Activated naive CD4-positive, alpha-beta T cell treated with anti-CD3 and anti-CD28 coated beads, Interleukin-2, amount 50 U/mL, for 16 hours (primary cell): ENCODE measurements at regions not wholly inside any gene's neighbourhood (a gene's known extent, or its start where the extent isn't known, plus 50 kb on each side); places are given as distances from the start of the nearest gene placed in this dataset.
"Not testable (repeated sequence)": the region's sequence is repeated elsewhere in the genome, so short reads cannot be mapped to it uniquely, and the experiment has no call there.

Experiments
- DNase-seq: peaks from one replicate; pipeline ENCODE4 v3.0.0-alpha.2; 2020

- no peak for DNase-seq
These were observed 54.4 kb upstream of the GRIP1 start for GRCh38 chr12:66733321-66733720.

GRCh38 chr12:66733839-66734238 lies 55.0 kb upstream of the GRIP1 start:
- no peak for DNase-seq

- DNase-seq, result peak; percentile 13
These were observed 56.4 kb upstream of the GRIP1 start for GRCh38 chr12:66735275-66735674.

DNA sequence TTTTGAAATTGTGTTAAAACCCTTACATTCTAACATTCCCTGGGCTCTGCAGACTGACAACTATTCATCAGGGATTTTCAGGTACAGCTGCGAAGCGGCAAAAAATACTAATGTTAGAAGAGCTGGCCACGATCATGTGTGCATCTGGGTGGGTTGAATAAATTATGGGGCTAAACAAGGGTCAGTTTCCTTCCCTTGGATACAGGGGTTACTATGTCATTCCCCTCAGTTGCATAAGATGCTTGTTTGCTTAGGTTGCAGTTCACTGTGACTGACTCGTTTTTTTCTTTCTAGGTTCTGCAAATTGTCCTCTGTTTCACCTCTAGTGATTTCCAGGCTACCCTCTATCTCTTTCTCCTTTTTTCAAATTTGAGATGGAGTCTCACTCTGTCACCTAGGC lies 58.1 kb upstream of the GRIP1 start:
- DNase-seq, result no peak

DNA sequence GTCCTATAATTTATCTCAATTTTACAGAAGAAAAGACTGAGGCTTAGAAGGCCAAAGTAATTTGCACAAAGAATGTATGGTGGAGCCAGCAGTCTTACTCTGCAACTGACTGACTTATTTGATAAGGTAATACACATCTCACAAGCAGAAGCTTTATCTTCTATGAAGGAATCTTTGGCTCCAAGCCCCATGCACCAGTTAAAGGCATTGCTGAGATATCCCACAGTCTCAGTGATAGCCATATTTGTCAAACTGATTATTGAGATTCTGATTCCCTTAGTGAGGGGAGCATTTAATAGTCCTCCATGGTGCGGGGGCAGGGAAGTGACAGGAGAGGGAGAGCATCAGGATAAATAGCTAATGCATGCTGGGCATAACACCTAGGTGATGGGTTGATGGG lies 60.4 kb upstream of the GRIP1 start:
- no peak for DNase-seq

DNA sequence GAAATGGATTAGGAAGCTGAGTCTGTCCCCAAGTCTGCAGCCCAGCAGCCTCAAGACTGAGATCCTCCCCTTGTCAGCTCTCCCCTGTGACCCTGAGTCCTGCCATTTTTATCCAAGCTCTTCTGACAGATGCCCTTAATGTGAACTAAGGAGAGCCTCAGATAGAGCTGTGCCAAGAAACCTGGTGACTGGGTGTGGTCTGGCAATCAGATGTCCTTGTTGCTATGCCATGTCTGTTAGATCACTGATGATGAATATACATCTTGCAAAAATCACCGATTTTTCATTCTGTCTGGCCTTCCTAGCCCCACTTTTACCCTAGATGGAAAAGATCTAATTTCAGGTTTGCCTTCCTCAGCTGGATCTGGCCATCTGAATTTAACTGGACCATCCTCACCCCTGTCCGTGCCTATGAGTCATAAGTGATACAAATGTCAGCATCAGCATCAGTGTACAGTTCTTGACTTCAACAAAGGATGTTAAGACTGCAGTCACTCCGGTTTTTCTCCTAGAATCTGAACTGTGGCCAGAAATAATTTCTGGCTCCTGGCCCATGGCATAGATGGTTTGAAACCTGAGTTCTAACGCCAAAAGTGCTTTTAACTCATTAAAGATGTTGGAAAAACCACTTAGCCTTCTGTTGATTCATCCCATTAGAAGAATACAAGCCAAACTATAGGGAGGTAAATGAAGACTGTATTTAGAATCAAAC lies 61.2 kb upstream of the GRIP1 start:
- DNase-seq, result no peak

- DNase-seq, result no peak
These were observed 61.9 kb upstream of the GRIP1 start for GRCh38 chr12:66740732-66741131.

GRCh38 chr12:66741919-66742318 lies 63.0 kb upstream of the GRIP1 start:
- DNase-seq, result no peak

GRCh38 chr12:66742508-66743367 lies 63.9 kb upstream of the GRIP1 start:
- DNase-seq, result no peak

DNA sequence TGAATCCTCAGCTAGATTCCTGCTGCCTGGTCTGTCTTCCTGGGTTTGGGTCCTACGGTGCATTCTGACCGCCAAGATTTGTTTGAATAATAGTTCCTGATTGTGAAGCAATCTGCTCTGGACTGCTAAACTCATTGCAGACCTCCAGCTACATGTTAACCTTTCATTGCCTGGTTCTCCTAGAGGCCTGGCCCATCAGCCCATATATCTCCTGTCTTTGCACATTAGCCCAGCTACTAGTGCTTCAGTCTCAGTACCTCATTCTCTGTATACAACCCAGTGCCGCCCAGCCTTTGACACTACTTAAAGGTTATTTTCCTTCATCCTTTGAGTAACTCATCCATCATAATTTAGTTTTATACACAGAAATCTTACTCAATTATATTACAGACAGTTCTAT lies 65.6 kb upstream of the GRIP1 start:
- DNase-seq, result no peak

GRCh38 chr12:66744956-66745383 lies 66.1 kb upstream of the GRIP1 start:
- DNase-seq, result no peak

- no peak for DNase-seq
These were observed 67.8 kb upstream of the GRIP1 start for GRCh38 chr12:66746489-66747201.

GRCh38 chr12:66751432-66752113 lies 72.7 kb upstream of the GRIP1 start:
- no peak for DNase-seq

DNA sequence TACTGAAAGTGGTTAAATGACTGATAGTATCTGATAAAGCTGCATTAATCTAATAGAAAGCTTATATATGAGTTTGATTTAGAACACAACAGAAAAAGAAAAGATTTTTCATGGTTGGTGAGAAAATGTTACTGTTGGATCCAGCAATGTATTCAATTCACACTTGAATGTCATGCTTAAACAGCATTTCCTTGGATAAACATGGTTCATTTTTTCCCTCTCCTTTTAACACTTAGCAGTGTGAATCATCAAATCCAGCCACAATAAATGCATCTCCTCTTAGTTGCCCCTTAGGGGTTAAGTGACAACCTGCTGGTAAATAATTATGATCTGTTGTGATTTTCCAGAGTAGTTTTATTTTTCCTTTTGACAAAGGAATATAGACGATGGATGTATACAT lies 74.9 kb upstream of the GRIP1 start:
- DNase-seq, result no peak

- DNase-seq, result no peak
These were observed 77.0 kb upstream of the GRIP1 start for GRCh38 chr12:66755727-66756395.

GRCh38 chr12:66756631-66757030 lies 77.8 kb upstream of the GRIP1 start:
- no peak for DNase-seq

DNA sequence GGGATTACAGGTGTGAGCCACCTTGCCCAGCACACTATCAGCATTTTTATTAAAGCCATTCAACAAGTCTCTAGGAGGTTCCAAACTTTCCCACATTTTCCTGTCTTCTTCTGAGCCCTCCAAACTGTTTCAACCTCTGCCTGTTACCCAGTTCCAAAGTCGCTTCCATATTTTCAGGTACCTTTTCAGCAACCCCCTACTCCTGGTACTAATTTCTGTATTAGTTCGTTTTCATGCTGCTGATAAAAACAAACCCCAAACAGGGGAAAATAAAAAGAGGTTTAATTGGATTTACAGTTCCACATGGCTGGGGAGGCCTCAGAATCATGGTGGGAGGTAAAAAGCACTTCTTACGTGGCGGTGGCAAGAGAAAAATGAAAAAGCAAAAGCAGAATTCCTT lies 81.2 kb upstream of the GRIP1 start:
- DNase-seq, result not testable (repeated sequence)

DNA sequence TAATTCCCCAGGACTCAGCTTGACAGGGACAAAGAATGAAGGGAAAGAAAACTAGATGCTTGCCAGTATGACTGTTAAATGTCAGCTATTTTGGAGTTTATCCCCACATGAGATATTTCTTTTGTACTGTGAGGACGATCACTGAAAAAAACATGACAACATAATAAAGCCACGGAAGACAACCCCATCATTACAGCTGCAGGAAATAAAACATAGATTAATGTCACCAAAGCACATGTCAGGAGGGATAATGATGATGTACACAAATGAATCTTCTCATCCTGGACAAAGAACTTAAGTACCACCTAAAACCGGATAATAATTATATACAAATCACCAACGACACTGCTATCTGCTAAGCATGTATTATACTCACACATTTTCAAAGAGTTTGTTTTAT lies 84.6 kb upstream of the GRIP1 start:
- DNase-seq, result no peak

DNA sequence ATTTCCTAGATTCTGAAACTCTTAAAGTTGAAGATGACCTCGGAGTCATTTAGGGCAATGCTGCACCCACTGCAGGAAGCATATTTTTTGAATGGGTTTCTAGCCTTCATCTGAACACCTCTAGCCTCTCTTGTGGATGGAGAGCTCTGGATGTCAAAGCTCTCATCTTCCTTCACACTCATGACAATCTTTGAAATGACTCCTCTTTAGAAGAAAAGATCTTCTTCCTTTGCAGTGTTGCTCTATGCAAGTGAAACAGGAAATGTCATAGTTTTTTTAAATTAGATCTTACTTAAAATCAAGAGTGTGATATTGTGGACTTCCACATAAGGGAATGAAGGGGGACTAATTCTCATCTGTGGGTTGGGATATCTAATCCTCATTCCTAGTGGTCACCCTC lies 86.3 kb upstream of the GRIP1 start:
- no peak for DNase-seq

DNA sequence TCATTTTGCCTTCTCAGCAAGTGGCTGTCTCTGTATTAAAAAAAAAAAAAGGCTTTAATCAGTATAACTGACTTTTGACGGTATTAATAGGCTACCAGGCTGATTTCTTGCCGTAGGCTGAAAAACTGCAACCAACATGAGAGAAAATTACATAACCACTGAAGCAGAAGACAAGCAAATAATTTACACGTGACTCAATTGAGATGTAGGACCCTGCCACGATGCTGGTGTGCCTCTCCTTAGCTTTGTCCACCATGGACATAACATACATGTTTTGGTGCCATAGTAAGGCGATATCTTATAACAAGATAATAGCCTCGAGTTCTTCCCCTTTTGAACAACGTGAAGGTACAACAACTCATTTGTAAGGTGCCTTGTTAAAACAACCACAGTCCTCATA lies 88.7 kb upstream of the GRIP1 start:
- no peak for DNase-seq

DNA sequence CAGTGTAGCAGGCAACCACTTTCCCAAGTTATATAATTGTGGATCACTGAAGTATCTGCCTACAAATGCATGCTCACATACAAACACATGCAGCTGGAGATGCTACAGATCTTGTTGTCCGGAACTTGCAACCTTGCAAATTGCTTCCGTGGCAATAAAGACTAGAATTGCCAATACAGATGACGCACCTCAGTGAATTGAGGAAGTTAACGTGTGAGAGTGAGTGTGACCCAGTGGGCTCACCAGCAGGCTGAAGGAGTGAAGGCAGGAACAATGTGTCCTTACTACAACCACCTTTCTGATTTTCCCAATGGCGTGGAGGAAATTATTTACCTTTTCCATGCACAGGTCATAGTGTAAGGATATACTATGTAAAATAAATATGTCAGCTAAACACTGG lies 89.4 kb upstream of the GRIP1 start:
- DNase-seq, result no peak

GRCh38 chr12:66774929-66775328 lies 96.1 kb upstream of the GRIP1 start:
- no peak for DNase-seq

- no peak for DNase-seq
These were observed 97.0 kb upstream of the GRIP1 start for GRCh38 chr12:66775871-66776270.
